Kidney tubule cell (primary cell): ENCODE measurements at regions not wholly inside any gene's neighbourhood (a gene's known extent, or its start where the extent isn't known, plus 50 kb on each side); places are given as distances from the start of the nearest gene placed in this dataset.

Experiments
- DNase-seq: peaks from one replicate; pipeline ENCODE4 v3.0.0-alpha.2; 2018; ENCODE audit warnings: low spot score

GRCh38 chr12:111011999-111012600 lies 91.7 kb upstream of the MYL2 start:
- DNase-seq = no peak

- no peak for DNase-seq
Measured at GRCh38 chr12:111010916-111011657, 90.7 kb upstream of the MYL2 start.

GRCh38 chr12:111010061-111010460 lies 89.7 kb upstream of the MYL2 start:
- DNase-seq = no peak

GRCh38 chr12:111006621-111007020 lies 86.2 kb upstream of the MYL2 start:
- DNase-seq = no peak

- DNase-seq = no peak
Measured at GRCh38 chr12:110998971-110999370, 78.6 kb upstream of the MYL2 start.

GRCh38 chr12:110998165-110998564 lies 77.8 kb upstream of the MYL2 start:
- DNase-seq = no peak

- no peak for DNase-seq
Measured at GRCh38 chr12:110996415-110996814, 76.0 kb upstream of the MYL2 start.

GRCh38 chr12:110995615-110996014 lies 75.2 kb upstream of the MYL2 start:
- no peak for DNase-seq

GRCh38 chr12:110995016-110995415 lies 74.6 kb upstream of the MYL2 start:
- no peak for DNase-seq

- DNase-seq = no peak
Measured at GRCh38 chr12:110993434-110993833, 73.1 kb upstream of the MYL2 start.

- no peak for DNase-seq
Measured at GRCh38 chr12:110992909-110993308, 72.5 kb upstream of the MYL2 start.

- DNase-seq = no peak
Measured at GRCh38 chr12:110983811-110984210, 63.4 kb upstream of the MYL2 start.

- no peak for DNase-seq
Measured at GRCh38 chr12:110972866-110973265, 52.5 kb upstream of the MYL2 start.

- DNase-seq = no peak
Measured at GRCh38 chr12:110971936-110972335, 51.6 kb upstream of the MYL2 start.

- DNase-seq = no peak
Measured at GRCh38 chr12:110971189-110971920, 51.0 kb upstream of the MYL2 start.
